ENCODE measurements at regions not wholly inside any gene's neighbourhood (a gene's known extent, or its start where the extent isn't known, plus 50 kb on each side); places are given as distances from the start of the nearest gene placed in this dataset.

DNA sequence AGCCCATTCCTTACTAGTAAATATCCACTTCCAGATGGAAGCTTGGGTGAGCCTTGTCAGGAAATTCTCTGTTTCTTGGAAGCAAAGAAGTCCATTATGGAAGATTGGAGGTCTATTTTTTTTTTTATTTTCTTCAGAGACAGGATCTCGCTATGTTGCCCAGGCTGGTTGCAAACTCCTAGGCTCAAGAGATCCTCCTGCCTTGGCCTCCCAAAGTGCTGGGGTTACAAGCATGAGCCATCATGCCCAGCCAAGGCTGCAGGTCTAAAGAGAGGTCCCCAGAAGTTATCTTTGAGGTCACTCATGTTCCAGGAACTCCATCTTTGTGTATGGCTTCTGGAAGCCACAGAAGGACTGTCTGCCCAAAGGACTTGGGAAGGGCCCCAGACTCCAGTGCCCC lies 255.3 kb downstream of the LY86 start:
- no peak for DNase-seq

DNA sequence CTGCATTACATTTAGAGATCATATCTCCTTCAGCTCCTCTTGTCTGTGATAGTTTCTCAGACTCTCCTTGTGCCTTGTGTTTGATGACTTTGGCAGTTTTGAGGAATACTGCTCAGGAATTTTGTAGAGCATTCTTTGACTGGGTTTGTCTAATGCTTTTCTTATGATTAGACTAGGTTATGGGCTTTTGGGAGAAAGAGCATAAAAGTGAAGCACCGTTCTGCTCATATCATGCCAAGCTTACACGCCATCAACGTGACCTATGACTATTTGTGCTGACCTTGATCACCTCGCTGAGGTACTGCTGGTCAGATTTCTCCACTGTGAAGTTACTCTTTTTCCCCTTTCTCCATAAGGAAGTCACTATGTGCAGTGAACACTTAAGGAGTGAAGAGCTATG lies 256.0 kb downstream of the LY86 start:
- no peak for DNase-seq

DNA sequence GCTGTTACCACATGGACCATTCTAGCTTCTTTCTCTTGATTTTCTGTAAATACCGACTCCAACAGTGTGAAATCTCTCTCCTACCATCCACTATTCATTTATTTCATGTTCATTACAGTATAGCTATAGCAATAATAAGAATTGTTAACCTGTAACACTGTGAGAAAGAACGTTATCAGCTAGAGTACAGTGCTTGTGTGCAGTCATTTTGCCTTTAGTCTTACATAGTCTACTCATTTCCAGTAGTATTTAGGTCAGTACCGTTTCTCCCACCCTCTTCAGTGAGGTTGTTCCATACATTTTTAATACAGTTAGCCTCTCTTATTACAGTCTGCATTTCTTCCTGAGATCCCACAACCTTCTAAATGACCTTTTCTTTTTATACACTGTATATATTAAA lies 257.1 kb downstream of the LY86 start:
- no peak for DNase-seq

DNA sequence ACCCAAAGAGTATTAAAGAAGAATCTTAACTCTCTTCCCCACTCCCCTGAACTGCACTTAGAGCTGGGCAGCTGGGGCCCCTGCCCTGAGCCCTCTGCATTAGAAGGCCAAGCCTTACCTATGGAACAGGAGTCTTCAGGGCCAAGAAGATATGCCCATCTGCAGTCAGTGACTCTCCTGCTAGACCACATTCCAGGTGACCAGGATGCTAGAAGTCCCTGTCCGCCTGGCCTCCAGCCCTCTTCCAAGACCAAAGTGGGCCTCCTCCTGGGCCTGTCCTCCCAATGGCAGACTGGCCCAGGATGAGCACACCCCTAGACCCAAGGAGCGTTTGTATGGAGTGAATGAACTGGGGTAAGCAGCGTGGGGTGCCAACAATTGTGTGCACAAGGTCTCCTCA lies 259.1 kb downstream of the LY86 start:
- DNase-seq: no peak

DNA sequence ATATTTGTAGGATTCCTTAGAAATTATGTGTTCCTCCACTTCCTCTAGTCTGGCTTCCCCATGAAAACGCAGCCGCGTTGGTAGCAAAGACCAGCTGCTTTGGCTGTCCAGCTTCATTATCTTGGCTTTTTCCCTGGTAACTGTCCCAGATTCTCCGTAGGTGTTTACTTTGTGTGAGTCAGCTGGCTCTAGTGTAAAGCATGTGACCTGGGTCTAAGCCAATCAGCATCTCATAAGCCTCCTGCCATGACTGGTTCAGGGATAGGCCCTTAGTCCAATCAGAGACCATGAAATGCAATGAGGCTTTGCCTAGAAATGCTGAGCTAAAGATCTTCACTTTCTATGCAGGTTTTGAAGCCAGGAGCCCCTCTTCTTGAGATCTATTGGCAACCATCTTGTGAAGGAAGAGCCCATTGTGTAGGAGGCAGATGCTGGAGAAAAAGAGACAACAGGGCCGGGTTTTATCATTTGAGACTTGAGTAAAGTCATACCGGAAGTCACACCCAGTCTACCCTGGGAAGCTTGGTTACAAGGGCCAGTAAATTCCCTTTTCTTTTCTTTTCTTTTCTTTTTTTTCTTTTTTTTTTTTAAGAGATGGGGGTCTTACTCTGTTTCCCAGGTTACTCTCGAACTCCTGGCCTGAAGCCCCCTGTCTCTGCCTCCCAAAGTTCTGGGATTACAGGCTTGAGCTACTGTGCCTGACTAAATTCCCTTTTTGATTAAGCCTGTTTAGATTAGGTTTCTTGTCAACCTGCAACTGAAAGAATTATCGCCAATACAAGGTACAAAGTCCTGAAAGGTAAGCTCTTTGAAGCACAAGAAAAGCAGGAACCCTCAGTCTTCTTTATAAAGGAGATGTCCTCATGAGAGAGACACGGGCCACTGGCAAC lies 256.5 kb upstream of the RREB1 start:
- DNase-seq: no peak

DNA sequence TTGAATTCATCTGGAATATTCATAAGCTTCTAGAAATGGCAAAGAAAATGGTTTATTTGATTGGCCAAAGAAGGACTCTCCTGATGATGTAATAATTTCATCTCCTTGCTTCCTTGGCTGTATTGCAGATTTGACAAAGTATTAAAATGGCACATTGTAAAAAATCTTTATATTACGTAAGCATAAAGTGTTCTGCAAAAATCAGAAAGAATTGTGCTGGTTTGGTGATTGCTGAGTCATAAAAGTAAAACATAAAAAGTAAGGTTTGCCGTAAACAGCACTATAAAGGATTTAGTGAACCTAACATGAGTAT lies 255.9 kb upstream of the RREB1 start:
- no peak for DNase-seq

DNA sequence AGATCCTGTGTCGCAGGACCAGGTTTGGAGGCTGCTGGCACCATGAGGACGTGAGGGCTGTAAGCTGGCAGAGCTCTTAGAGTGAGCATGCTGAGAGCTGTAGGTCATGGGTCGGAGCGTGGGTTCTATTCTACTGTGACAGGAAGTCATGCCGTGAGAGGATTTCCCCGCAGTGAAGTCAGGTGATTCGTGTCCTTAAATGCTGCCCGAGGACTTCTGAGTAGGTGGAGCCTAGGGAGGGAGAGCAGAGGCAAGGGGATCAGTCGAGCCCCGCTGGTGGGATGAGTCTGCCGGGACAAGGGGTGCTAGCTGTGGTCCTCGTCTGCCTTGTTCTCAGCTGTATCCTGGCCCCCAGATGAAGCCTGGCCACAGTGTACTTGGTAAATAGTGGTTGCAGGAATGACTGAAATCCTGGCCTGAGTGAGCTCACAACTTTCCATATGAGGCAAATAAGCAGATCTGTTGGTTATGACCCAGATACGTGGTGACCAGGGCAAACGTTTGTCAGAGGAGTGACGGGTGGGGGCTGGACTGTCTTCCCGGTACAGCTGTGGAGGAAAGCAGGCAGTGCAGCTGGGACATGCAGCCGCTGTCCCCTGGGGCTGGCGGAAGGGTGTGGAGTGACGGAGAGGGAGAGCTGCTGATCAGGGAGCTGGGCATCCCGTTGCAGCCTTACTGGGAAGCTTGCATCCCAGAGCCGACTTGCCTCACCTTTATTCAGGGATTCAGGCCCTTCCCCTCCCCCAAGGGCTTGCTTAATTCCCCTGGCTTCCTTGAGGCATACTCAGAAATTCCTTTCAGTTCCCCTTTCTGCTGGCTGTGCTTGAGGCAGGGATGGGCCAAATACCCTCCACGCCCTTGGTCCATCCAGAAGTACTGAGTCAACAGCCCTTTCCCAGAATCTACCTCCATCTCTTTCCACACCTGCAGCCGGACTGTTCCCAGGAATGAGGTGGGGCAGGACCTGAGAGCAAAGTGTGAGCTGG lies 250.9 kb upstream of the RREB1 start:
- DNase-seq: no peak

DNA sequence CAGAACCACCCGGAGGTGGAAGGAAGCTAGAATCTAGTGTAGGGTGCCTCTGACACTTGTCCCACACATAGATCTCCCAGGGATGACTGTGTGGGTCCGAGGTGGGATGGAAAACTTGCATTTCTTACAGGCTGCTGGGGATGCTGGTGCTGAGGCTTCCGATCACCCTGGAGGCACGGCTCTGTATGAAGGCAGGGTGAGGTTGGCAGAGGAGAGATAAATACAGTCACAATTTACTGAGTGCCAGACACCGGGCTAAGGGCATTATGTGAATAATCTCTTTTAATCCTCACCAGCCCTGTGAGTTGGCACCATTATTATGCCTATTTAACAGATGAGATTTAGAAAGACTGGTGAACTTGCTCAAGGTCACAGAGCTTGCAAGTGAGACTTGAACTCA lies 250.2 kb upstream of the RREB1 start:
- DNase-seq: no peak

DNA sequence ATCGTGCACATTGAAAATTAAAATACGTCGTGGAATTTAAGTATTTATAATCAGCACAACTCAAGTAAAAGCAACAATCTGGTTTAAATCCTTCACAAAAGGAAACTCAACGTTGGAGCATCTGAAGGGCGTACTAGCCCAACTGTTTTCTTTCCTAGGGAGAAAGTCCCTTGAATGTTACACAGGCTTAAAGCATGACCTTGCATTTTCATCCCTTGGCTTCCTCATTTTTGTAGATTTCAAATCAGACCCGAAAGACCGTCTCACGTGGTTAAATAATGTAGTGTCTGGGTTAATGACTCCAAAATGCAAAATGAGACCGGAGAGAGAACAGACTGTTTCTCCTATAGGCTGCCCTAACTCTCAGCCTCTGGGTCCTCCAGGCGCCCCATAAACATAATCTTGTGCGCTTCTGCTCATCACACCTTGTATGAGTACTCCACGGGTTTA lies 249.2 kb upstream of the RREB1 start:
- no peak for DNase-seq

DNA sequence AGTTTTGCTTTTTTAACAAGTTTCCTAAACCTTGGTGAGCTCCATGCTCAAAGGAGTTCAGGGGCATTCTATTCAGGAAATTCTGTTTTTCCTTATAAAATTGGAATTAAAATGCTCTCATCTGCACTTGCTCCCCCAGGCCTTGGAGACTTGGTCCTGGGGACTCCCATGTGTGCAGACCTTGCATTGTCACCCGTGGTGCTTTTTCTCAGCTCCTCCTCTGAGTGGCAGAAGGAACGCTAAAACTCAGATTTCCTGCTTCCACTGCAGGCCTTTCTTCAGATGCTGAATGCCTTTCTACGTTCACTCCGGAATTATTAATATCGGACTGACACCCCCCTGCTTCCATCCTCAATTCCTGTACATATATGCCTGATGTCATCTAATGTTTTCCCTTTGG lies 248.7 kb upstream of the RREB1 start:
- no peak for DNase-seq

DNA sequence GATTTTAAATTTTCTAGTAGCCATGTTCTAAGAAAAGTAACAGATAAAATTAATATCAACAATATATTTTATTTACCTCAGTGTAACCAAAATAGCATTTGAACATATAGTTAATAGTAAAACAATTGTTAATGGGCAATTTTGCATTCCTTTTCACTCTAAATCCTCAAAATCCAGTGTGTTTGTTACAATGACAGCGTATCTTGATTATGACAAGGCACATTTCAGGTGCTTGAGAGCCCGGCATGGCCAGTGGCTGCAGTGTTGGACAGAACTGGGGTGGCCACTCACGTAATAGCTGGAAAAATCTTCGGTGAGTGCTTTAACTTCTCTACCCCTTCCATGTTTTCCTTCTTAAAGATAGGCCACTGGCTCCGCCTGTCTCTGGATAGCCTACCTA lies 248.0 kb upstream of the RREB1 start:
- DNase-seq: no peak

DNA sequence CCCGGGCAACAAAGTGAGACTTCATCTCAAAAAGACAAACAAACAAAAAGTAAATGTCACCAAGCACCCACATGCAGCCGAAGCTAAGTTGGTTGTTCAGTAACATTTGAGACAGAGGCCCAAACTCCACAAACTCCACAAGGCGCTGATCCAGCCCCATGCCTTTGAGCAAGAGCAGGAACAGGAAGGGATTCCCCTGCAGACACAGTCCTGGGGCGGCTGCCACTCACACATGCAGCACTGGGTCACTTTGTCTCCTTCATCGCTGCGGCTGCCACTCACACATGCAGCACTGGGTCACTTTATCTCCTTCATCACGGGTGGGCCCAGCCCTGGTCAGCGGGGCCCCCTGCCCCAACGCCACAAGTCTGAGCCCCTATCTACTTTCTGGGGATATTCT lies 246.9 kb upstream of the RREB1 start:
- no peak for DNase-seq

DNA sequence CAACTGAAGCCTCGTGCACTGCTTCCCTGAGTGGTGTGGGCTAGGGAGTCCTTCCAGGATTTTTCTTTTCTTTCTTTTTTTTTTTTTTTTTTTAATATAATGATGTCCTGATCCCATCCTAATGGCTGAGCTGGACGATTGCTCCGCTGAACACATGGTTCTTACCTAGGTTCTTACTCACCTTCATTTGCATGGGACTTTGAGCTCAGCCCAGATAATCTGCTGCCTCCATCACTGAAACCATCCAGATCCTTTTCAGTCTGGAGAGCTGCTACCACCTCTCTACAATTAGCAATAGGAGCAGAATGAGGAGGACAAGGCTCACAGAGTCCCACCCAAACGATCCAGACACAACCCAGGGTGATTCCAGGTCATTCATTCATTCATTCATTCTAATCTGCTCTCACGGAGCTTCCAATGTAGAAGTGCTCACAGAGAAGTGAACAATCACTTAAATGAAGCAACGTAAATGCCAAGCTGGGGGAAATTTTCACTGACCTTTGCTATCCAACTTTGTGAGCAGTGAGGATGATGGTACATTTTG lies 246.3 kb upstream of the RREB1 start:
- DNase-seq: no peak

DNA sequence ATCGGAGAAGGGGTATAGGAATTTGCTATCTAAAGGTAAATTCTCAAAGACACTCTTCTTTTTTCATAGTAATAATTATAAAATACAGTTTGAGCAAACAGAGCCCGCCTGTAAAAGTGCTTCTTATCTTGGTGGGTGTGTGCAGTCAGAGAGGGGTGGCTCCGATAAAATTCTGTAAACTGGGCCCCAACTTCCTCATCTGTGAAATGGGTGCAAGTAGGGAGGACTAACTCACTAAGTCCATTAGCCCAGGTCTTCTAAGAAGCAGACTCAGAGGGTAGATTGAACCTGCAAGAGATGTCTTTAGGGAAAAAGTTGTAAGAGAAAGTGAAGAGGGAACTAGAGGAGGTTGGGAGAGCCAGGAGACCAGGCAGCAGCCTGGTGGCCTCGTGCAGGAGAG lies 245.8 kb upstream of the RREB1 start:
- DNase-seq: no peak

DNA sequence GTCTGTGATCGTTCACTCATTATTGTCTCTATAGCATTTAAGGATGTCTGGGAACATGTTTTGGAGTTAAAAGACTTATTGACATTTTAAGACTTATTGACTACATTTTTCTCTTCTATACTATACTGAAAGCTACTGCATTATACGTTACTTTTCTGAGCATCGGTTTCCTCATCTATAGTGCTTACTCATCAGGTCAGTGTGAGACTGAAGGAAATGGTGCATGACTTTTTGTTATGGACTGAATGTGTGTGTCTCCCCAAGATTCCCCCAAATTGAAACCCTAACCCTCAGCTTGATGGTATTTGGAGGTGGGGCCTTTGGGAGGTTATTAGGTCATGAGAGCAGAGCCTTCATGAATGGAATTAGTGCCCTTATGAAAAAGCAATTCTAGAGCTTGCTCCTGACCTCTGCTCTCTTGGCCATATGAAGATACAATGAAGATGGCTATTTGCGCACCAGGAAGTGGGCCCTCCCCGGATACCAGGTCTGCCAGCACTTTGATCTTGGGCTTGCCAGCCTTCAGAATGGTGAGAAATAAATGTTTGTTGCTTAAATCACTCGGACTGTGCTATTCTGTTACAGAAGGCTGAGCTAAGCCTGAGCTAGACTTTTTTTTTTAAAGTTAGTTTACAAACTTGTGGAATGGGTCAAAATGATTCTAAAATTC lies 243.7 kb upstream of the RREB1 start:
- DNase-seq: no peak

DNA sequence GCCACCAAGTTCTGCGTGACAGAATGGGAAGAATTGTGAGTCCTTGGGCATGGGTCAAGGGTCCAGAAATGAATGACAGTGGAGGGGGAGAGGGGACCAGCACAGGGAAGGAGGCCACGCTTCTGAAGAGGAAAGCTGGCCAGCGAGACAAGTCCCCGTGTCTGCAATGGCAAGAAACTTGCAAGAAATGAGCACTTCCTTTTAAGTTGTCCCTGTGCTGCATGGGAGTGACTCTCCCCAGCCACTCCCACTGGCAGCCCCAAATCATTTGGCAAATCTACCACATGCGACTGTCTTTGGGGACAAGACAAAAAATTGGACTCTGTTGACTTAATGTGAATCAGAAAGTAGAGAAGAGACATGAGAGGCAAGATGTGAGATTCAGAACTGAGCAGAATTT lies 242.2 kb upstream of the RREB1 start:
- no peak for DNase-seq

DNA sequence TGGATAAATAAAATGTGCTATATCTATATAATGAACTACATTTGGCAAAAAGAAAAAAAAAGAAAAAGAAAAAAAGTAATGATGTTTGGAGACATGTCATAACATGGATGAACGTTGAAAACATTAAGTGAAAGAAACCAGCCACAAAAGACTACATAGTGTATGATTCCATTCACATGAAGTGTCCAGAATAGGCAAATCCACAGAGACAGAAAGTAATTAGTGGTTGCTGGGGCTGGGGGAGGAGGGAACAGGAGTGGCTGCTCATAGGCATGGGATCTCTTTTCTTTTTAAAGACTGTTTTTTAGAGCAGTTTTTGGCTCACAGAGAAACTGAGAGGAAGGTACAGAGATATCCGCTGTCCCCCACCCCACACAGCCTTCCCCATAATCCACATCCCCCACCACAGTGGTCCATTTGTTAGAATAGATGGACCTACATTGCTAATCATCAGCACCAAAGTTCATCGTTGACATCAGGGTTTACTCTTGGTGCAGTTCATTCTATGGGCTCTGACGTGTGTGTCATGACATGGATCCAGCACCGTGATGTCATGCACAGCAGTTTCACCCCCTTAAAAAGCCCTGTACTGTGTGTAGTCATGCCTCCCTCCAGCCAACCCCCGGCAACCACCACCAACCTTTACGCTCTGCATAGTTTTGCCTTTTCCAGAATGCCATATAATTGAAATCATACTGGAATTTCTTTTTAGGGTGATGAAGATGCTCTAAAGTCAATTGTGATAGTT lies 240.9 kb upstream of the RREB1 start:
- no peak for DNase-seq

DNA sequence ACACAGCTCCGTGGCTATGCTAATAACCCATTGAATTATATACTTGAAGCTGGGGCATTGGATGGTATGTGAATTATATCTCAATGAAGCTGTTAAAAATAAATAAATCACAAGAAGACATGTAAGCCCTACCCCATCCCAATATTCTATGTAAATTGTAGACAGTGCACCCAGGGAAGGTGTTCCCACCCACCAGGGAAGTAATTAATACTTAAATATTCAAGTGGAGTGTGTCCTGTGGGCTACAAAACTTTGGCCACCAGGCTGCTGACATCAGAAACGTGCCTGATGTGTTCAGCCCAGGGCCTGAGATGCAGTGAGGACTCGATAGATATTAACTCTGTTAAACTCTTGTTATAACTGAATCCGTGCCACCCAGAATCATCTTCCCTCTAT lies 240.4 kb upstream of the RREB1 start:
- DNase-seq: no peak

DNA sequence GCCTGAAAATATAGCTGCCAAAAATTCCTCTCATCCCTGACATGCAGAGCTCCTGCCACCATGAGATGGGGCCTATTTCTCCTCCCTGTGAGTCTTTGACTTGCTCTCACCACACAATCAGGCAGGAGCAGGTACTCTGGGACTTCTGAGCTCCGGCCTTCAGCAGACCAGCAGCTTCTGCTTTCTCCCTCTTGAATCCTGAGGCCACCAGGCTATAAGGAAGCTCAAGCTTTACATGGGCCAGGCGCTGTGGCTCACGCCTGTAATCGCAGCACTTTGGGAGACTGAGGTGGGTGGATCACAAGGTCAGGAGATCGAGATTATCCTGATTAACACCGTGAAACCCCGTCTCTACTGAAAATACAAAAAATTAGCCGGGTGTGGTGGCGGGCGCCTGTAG lies 238.7 kb upstream of the RREB1 start:
- no peak for DNase-seq

DNA sequence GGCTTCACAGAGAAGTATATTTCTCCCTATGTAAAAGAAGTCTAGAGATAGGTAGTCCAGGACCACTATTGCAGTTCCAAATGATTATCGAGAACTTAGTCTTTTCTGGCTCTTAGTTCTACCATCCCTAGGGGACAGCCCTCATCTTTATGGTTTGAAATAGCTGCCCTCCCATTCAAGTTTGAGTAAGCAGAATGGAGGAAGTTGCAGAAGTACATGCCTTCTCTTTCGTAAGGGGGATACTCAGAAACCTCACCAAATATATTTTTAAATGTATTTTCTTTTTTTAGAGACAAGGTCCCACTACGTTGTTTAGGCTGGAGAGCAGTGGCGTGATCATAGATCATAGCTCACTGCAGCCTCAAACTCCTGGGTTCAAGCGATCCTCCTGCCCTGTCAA lies 236.8 kb upstream of the RREB1 start:
- DNase-seq: no peak

DNA sequence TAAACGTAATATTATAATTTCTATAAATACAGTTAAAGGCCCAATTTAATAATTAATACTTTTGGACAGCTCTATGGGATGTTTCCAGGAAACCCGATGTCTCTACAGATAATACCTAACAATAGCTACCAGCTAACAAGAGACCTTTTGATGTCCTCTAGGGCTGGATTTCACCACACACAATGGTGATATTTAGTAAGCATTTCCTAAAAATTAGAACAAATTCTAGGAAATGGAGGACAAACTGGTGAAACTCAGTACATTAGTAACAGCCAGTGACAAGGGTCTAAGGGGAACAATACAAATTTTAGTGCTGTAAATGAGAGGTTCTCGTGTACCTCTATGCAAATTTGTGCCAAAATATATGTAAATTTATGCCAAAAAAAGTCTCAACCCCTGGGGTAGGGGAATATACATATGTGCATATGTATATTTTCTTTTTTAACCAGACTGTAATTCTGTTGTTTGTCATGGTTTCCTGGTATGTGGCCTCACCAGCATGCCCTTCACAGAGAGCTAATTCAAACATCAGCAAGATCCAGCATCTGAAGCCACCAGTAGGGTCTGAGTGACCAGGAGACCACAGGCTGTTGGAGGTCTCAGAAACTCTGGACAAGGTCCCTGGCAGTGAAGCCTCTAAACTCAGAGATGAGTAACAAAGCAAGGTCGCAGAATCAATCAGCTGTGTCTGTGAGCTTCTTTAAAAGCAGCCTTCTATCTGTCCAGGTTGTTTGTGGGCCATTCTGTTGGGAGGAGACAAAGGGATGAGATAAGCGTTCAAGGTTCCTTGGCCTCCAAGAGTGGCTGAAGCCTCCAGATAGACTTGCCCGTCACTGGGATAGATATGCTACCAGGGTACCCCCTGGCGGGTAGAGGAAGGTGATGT lies 235.1 kb upstream of the RREB1 start:
- no peak for DNase-seq
